ENCODE measurements at regions not wholly inside any gene's neighbourhood (a gene's known extent, or its start where the extent isn't known, plus 50 kb on each side); places are given as distances from the start of the nearest gene placed in this dataset.

DNA sequence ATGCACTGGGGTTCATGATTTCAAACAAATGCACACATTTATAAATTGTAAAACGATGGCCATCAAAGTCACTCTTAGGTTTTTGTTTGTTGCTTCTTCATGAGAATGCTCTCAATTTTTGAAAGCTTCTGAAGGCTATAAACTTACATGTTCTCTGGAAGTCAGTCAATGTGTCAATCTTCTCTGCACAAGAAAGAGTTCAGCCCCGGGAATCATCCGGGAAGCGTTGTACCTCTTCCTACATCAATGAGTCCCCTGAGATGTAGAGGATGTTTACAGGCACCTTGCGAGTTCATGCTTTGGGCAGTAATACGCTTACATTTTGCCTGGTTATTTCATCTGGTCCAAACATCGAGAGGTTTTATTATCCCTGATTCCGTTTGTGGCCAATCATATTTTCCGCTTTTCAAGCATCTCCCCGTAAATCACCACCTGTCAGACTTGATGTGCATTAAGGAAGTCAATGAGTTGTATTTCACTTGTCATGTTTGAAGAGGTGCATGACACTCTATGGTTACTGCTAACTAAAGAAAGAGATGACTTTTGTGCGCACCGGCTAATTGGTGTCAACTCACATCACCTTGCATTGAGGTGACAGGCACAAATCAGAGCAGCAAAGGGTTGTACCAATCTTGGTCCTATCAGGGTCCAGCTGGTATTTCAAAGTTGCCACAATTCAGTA is 750.7 kb downstream of the SORCS3 start:
- H3K9me3 ChIP-seq (ENCODE audit: control insufficient read depth, insufficient read depth, low read depth, low read length): no peaks in the 10 kb centered on the region
- H3K4me3 ChIP-seq (ENCODE audit: low read depth in 2 of 2, low read length in 2 of 2): no peak overlapping the region
- no peaks in the 10 kb centered on the region for H3K4me1 ChIP-seq (ENCODE audit: control insufficient read depth, insufficient read depth, low read length)
- in situ Hi-C loops (cut with HindIII; ENCODE audit: low pct_unique_long_range_greater_than_20kb, low sequenced_read_pairs): no loop called here
- H3K27me3 ChIP-seq (ENCODE audit: control insufficient read depth, insufficient read depth, low read length): no peaks in the 10 kb centered on the region
- TF ChIP-seq SIN3A (IDR thresholded peaks at IDR 0.05; ENCODE audit: borderline replicate concordance, insufficient read depth, low read depth, low read length) (no peak), POLR2AphosphoS5 (IDR thresholded peaks at IDR 0.05; ENCODE audit: low read depth, low read length) (no peak), TCF7L2 (IDR thresholded peaks at IDR 0.05; ENCODE audit: low read depth, low read length) (no peak)
- TF ChIP-seq, protein P1, sequence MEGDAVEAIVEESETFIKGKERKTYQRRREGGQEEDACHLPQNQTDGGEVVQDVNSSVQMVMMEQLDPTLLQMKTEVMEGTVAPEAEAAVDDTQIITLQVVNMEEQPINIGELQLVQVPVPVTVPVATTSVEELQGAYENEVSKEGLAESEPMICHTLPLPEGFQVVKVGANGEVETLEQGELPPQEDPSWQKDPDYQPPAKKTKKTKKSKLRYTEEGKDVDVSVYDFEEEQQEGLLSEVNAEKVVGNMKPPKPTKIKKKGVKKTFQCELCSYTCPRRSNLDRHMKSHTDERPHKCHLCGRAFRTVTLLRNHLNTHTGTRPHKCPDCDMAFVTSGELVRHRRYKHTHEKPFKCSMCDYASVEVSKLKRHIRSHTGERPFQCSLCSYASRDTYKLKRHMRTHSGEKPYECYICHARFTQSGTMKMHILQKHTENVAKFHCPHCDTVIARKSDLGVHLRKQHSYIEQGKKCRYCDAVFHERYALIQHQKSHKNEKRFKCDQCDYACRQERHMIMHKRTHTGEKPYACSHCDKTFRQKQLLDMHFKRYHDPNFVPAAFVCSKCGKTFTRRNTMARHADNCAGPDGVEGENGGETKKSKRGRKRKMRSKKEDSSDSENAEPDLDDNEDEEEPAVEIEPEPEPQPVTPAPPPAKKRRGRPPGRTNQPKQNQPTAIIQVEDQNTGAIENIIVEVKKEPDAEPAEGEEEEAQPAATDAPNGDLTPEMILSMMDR (IDR thresholded peaks at IDR 0.05): no peak
- TF ChIP-seq, protein P2, sequence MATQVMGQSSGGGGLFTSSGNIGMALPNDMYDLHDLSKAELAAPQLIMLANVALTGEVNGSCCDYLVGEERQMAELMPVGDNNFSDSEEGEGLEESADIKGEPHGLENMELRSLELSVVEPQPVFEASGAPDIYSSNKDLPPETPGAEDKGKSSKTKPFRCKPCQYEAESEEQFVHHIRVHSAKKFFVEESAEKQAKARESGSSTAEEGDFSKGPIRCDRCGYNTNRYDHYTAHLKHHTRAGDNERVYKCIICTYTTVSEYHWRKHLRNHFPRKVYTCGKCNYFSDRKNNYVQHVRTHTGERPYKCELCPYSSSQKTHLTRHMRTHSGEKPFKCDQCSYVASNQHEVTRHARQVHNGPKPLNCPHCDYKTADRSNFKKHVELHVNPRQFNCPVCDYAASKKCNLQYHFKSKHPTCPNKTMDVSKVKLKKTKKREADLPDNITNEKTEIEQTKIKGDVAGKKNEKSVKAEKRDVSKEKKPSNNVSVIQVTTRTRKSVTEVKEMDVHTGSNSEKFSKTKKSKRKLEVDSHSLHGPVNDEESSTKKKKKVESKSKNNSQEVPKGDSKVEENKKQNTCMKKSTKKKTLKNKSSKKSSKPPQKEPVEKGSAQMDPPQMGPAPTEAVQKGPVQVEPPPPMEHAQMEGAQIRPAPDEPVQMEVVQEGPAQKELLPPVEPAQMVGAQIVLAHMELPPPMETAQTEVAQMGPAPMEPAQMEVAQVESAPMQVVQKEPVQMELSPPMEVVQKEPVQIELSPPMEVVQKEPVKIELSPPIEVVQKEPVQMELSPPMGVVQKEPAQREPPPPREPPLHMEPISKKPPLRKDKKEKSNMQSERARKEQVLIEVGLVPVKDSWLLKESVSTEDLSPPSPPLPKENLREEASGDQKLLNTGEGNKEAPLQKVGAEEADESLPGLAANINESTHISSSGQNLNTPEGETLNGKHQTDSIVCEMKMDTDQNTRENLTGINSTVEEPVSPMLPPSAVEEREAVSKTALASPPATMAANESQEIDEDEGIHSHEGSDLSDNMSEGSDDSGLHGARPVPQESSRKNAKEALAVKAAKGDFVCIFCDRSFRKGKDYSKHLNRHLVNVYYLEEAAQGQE (IDR thresholded peaks at IDR 0.05; ENCODE audit: insufficient read depth in 1 of 2, low read depth in 2 of 2, low read length in 1 of 2): no peak
- no peak overlapping the region for H3K27ac ChIP-seq (ENCODE audit: low read length)
- ChIA-PET CTCF (no interaction called here), POLR2A (no interaction called here)
- ATAC-seq (no peak), DNase-seq (ENCODE audit: low read depth, low spot score) (no peak)
- intact Hi-C loops (cut with micrococcal nuclease; ENCODE audit: unreplicated experiment): no loop called here
- H3K36me3 ChIP-seq (ENCODE audit: control insufficient read depth, insufficient read depth, low read length): no peaks in the 10 kb centered on the region
- BruUV-seq (replicated peaks): no TSS peak

DNA sequence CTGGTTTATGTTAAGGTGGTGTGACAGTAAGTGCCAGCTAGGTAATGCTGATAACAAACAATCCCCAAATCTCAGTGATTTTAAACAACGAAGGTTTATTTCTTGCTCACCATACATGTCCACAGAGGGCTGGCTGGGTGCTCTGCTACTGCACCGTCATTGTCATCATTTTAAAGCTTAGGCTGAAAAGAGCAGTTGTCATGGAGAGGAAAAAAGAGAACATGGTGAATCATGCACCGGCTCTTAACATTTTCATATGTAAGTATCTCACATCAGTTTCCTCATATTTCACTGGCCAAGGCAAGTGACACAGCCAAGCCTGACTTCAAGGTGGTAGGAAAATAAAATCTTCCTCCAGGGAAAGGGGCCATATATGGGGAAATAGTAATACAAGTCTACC is 746.9 kb downstream of the SORCS3 start:
- intact Hi-C loops (cut with micrococcal nuclease; ENCODE audit: unreplicated experiment): no loop called here
- POLR2A ChIA-PET: no interaction called here
- Histone ChIP-seq H3K4me1 (ENCODE audit: control insufficient read depth, insufficient read depth, low read length) (no peaks in the 10 kb centered on the region), H3K9me3 (ENCODE audit: control insufficient read depth, insufficient read depth, low read depth, low read length) (no peaks in the 10 kb centered on the region), H3K27me3 (ENCODE audit: control insufficient read depth, insufficient read depth, low read length) (no peaks in the 10 kb centered on the region), H3K4me3 (ENCODE audit: low read depth in 2 of 2, low read length in 2 of 2) (no peak overlapping the region), H3K36me3 (ENCODE audit: control insufficient read depth, insufficient read depth, low read length) (no peaks in the 10 kb centered on the region), H3K27ac (ENCODE audit: low read length) (no peak overlapping the region)
- DNase-seq (ENCODE audit: low read depth, low spot score) (no peak), ATAC-seq (no peak)
- TF ChIP-seq TCF7L2 (IDR thresholded peaks at IDR 0.05; ENCODE audit: low read depth, low read length) (no peak), SIN3A (IDR thresholded peaks at IDR 0.05; ENCODE audit: borderline replicate concordance, insufficient read depth, low read depth, low read length) (no peak), POLR2AphosphoS5 (IDR thresholded peaks at IDR 0.05; ENCODE audit: low read depth, low read length) (no peak)
- TF ChIP-seq, protein P1 (IDR thresholded peaks at IDR 0.05): no peak
- TF ChIP-seq, protein P2 (IDR thresholded peaks at IDR 0.05; ENCODE audit: insufficient read depth in 1 of 2, low read depth in 2 of 2, low read length in 1 of 2): no peak
- in situ Hi-C loops (cut with HindIII; ENCODE audit: low pct_unique_long_range_greater_than_20kb, low sequenced_read_pairs): no loop called here
- CTCF ChIA-PET: no interaction called here
- BruUV-seq (replicated peaks): no TSS peak

Measured in Panc1 (cell line).